ENCODE measurements at regions not wholly inside any gene's neighbourhood (a gene's known extent, or its start where the extent isn't known, plus 50 kb on each side); places are given as distances from the start of the nearest gene placed in this dataset.

DNA sequence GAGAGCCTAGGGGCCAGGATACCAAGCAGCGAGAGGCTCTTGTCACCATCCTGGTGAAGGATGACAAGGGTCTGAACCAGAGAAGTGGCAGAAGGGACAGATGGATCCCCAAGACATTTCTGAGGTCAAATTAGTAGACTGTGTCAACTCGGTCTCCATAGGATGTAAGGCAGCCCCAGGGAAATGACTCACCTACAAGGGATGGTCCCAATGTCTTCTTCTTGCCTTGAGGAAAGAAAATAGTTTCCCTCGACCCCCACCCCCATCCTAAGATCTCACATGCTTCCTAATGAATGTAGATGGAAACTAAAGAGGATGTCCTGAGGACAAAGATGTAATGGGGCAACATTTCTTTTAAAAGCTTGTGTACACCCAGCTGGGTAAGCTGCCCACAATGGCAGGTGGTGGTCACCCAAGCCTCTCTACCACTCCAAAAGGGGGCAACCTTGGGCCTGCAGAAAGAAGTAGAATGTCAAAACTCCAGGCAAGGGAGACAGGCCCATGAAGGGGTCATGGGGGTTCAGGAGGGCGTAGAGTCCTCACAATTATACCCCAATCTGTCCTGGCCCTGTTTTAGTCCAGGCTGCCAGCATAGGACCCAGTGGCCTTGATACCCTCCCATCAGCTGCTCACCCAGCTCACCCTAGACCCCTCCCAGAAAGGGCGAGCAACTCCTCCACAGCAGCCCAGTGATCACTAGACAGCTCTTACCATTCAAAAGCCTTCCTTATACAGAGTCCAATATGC, 187.4 kb downstream of the ACTL7B start:
- Histone ChIP-seq H3K4me1 (ENCODE audit: insufficient read depth, low read length, poor library complexity, severe bottlenecking) (no peaks in the 10 kb centered on the region), H3K9me2 (replicated peaks; ENCODE audit: low read depth, low read length) (no peaks in the 10 kb centered on the region), H3K27me3 (ENCODE audit: insufficient read depth, low read length, poor library complexity, severe bottlenecking) (no peaks in the 10 kb centered on the region), H3F3A (ENCODE audit: low read depth) (no peaks in the 10 kb centered on the region), H3K79me2 (ENCODE audit: insufficient read depth, low read length) (no peaks in the 10 kb centered on the region), H2AFZ (ENCODE audit: low read length) (no peak overlapping the region), H4K20me1 (ENCODE audit: insufficient read depth, low read length, poor library complexity, severe bottlenecking) (no peaks in the 10 kb centered on the region), H3K9ac (ENCODE audit: low read depth, low read length, poor library complexity, severe bottlenecking) (no peak overlapping the region), H3K4me3 (ENCODE audit: low read length, poor library complexity, severe bottlenecking) (no peak overlapping the region), H3K4me2 (ENCODE audit: low read depth, low read length, poor library complexity, severe bottlenecking) (no peak overlapping the region), H3K9me3 (ENCODE audit: insufficient read depth, low read depth, low read length) (peaks cover 7% of the 10 kb centered on the region; the same call in 1 of the 2 replicates), H3K36me3 (ENCODE audit: insufficient read depth, low read length) (no peaks in the 10 kb centered on the region)
- no peak for TF ChIP-seq EZH2phosphoT487 (IDR thresholded peaks at IDR 0.05; ENCODE audit: borderline replicate concordance)
- TF ChIP-seq, protein P1, sequence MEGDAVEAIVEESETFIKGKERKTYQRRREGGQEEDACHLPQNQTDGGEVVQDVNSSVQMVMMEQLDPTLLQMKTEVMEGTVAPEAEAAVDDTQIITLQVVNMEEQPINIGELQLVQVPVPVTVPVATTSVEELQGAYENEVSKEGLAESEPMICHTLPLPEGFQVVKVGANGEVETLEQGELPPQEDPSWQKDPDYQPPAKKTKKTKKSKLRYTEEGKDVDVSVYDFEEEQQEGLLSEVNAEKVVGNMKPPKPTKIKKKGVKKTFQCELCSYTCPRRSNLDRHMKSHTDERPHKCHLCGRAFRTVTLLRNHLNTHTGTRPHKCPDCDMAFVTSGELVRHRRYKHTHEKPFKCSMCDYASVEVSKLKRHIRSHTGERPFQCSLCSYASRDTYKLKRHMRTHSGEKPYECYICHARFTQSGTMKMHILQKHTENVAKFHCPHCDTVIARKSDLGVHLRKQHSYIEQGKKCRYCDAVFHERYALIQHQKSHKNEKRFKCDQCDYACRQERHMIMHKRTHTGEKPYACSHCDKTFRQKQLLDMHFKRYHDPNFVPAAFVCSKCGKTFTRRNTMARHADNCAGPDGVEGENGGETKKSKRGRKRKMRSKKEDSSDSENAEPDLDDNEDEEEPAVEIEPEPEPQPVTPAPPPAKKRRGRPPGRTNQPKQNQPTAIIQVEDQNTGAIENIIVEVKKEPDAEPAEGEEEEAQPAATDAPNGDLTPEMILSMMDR (conservative IDR thresholded peaks at IDR 0.05; ENCODE audit: low read length) = no peak

DNA sequence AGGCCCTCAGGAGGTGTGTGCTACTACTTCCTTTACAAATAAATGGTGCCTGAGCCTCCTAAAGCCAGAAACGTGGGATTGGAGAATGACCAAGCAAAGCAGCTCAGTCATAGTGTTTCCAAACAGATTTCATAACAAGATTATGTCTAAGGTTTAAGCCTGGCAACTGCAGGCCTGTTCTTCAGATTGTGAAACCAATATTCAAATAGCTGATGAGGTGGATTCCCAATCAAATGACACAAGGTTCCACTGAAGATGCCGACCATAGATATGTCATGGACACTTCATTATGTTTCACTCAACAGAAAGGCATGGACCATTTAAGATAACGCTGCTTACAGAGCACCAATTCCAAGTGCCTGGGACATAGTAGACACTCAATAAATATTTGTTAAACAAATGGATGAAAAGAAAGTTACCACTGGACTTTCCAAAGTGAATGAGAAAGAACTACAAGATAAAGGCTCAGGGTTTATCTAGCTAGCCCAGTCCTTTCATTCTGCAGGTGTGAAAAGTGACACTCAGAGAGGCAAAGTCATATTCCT, 189.5 kb downstream of the ACTL7B start:
- no peak overlapping the region for H3K9ac ChIP-seq (ENCODE audit: low read depth, low read length, poor library complexity, severe bottlenecking)
- H3K4me1 ChIP-seq (ENCODE audit: insufficient read depth, low read length, poor library complexity, severe bottlenecking) = no peaks in the 10 kb centered on the region
- H2AFZ ChIP-seq (ENCODE audit: low read length) = no peak overlapping the region
- no peaks in the 10 kb centered on the region for H3K36me3 ChIP-seq (ENCODE audit: insufficient read depth, low read length)
- peaks cover 11% of the 10 kb centered on the region; the same call in 1 of the 2 replicates for H3K9me3 ChIP-seq (ENCODE audit: insufficient read depth, low read depth, low read length)
- H4K20me1 ChIP-seq (ENCODE audit: insufficient read depth, low read length, poor library complexity, severe bottlenecking) = no peaks in the 10 kb centered on the region
- H3K79me2 ChIP-seq (ENCODE audit: insufficient read depth, low read length) = no peaks in the 10 kb centered on the region
- H3K4me3 ChIP-seq (ENCODE audit: low read length, poor library complexity, severe bottlenecking) = no peak overlapping the region
- no peak overlapping the region for H3K4me2 ChIP-seq (ENCODE audit: low read depth, low read length, poor library complexity, severe bottlenecking)
- no peaks in the 10 kb centered on the region for H3K27me3 ChIP-seq (ENCODE audit: insufficient read depth, low read length, poor library complexity, severe bottlenecking)
- TF ChIP-seq, protein P1 (conservative IDR thresholded peaks at IDR 0.05; ENCODE audit: low read length) = no peak
- TF ChIP-seq EZH2phosphoT487 (IDR thresholded peaks at IDR 0.05; ENCODE audit: borderline replicate concordance) = no peak
- no peaks in the 10 kb centered on the region for H3F3A ChIP-seq (ENCODE audit: low read depth)
- H3K9me2 ChIP-seq (replicated peaks; ENCODE audit: low read depth, low read length) = no peaks in the 10 kb centered on the region

GRCh38 chr9:108665521-108666239, 190.1 kb downstream of the ACTL7B start:
- Histone ChIP-seq H3K9ac (ENCODE audit: low read depth, low read length, poor library complexity, severe bottlenecking) (no peak overlapping the region), H3K4me2 (ENCODE audit: low read depth, low read length, poor library complexity, severe bottlenecking) (no peak overlapping the region), H3K9me3 (ENCODE audit: insufficient read depth, low read depth, low read length) (peaks cover 11% of the 10 kb centered on the region; the same call in 1 of the 2 replicates), H4K20me1 (ENCODE audit: insufficient read depth, low read length, poor library complexity, severe bottlenecking) (no peaks in the 10 kb centered on the region), H3K9me2 (replicated peaks; ENCODE audit: low read depth, low read length) (no peaks in the 10 kb centered on the region), H2AFZ (ENCODE audit: low read length) (no peak overlapping the region), H3K36me3 (ENCODE audit: insufficient read depth, low read length) (no peaks in the 10 kb centered on the region), H3K4me3 (ENCODE audit: low read length, poor library complexity, severe bottlenecking) (no peak overlapping the region), H3K79me2 (ENCODE audit: insufficient read depth, low read length) (no peaks in the 10 kb centered on the region), H3K4me1 (ENCODE audit: insufficient read depth, low read length, poor library complexity, severe bottlenecking) (no peaks in the 10 kb centered on the region), H3F3A (ENCODE audit: low read depth) (no peaks in the 10 kb centered on the region), H3K27me3 (ENCODE audit: insufficient read depth, low read length, poor library complexity, severe bottlenecking) (no peaks in the 10 kb centered on the region)
- TF ChIP-seq, protein P1 (conservative IDR thresholded peaks at IDR 0.05; ENCODE audit: low read length) = no peak
- TF ChIP-seq EZH2phosphoT487 (IDR thresholded peaks at IDR 0.05; ENCODE audit: borderline replicate concordance) = no peak

All from Loucy (cell line).